ENCODE measurements at regions not wholly inside any gene's neighbourhood (a gene's known extent, or its start where the extent isn't known, plus 50 kb on each side); places are given as distances from the start of the nearest gene placed in this dataset.

DNA sequence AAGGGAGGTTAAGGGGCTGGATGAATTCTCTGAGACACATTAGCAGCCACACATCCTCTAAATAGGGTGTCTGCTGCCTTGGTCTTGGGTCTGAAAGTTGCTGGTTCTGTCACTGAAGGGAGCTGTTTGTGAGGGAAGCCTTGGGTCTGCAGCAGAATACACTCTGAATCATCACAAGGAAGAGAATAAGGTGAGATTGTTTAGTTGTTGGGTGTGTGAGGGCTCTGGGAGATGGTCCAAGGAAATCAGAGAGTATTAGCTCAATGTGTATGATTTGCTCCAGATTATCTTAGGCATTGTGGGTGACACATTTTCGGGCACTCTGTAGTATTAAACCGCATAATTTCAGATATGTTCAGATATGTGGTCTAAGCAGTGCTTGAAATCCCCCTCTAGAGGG lies 548.5 kb downstream of the SLC4A3 start:
- no peak for DNase-seq

GRCh38 chr2:220178991-220179695 lies 551.7 kb downstream of the SLC4A3 start:
- DNase-seq, result peak; percentile 53

DNA sequence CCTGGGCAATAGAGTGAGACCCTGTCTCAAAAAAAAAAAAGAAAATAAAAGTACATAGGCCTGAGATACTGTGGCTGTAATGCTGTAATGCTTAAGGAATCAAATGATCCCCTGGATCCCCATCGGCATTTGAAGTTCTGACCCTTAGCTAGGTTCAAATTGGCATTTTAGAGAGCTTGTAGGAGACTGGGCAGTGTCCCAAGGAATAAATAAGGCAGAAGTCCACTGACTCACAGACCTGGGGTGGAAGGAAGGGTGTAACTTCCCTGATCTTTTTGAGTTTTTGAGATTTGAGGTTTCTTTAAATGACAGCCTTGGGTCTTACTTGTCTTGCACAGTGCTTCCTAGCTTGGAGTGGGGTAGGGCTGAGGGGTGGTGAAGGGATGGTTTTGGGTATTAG lies 553.7 kb downstream of the SLC4A3 start:
- DNase-seq, result no peak

- no peak for DNase-seq
These were observed 555.4 kb downstream of the SLC4A3 start for GRCh38 chr2:220182790-220183189.

GRCh38 chr2:220185766-220186305 lies 558.4 kb downstream of the SLC4A3 start:
- no peak for DNase-seq

- no peak for DNase-seq
These were observed 560.6 kb downstream of the SLC4A3 start for GRCh38 chr2:220188031-220188430.

DNA sequence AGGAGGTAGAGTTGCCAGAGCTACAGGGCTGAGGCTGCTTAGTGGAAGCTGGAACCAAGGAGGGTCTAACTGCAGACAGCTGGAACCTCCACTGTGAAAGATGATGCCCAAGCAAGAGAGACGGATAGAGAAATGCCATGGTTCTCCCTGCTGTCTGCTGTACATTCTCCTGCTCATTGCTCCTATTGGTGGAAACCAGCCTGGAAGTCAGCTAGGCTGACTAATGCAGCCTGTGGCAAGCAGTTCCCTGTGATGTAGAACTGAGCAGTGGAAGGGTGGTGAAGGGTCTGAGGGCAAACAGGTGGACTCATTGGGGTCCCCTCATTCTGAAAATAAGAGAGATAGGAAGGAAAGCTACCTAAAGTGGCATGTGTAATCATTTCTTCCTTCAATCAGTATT lies 563.6 kb downstream of the SLC4A3 start:
- no peak for DNase-seq

DNA sequence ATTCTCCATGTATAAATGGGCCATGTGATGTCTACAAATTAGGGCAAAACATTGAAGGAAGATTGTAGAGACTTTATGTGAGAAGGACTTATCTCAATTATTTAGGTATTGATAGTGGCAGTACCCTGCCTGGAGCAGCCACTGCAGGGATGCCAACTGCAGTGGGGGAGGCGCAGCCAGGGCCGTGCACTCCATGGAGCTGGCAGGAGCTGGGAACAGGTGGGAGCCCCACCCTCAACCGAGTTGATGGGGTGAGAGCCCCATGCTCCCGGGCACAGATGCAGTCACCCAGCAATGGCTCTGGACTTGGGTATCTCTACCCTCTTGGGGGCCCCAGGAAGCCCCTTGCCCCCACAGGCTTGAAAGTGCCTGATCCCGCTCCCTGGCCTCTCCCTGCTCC lies 564.3 kb downstream of the SLC4A3 start:
- no peak for DNase-seq

GRCh38 chr2:220192994-220193753 lies 565.7 kb downstream of the SLC4A3 start:
- no peak for DNase-seq

DNA sequence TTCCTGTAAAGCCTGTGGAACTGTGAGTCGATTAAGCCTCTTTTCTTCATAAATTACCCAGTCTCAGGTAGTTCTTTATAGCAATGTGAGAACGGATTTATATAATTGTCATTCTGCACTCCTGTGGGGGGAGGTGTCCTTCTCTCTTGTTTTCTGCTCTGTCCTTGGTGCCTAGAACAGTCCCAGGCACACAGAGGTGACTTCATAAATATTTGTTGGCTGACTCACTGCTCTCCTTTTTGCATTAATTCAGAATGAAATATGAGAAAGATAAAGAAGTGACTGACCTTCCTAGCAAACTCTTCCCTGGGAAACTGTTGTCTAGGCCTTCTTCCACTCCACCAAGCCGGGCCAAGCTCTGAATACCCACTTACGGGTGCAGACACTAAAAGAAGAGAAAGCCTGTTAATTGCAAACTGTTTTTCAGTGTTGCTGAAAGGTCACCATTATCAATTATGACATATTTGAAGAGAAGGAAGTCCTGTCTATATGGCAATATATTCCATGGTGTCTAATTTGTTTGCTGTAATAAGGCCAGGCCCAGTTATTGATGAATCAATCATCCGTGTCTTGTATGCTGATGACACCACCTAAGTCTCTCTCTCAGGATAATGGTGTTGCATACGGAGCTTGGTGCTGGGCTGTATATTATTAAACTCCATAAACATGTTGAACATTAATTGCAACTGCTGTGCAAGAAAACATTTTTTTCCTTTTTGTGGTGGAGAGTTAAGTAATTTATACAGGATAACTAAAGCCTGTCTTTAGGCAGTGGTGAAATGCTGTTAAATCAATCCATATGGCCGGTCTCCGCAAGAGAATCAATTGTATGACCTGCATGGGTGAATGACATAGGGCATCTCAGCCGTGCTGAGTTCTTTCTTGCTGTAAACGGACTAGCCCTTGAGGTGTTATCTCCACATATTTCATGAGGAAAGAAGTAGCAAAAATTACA lies 567.5 kb downstream of the SLC4A3 start:
- no peak for DNase-seq

GRCh38 chr2:220198896-220199295 lies 571.5 kb downstream of the SLC4A3 start:
- DNase-seq, result peak; percentile 61

GRCh38 chr2:220202066-220202465 lies 574.6 kb downstream of the SLC4A3 start:
- DNase-seq, result no peak

DNA sequence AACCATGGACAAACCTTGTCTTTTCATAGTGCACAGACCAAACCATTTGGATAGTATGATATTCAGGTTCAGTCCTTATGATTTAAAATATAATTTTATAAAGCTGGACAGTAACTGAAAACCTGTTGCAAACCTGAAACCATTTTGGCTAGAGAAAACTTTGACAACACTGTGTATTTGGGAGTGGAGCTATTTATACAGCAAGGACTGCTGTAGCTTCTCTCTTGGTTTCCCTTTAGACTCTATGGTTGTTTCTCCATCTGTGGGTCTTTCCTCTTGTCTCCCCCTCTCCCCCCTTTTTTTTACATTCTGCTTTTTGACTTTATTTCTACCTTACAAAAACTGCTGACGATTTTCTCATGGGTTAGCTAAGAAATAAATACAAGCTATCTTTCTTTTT lies 581.7 kb downstream of the SLC4A3 start:
- no peak for DNase-seq

- DNase-seq, result no peak
These were observed 582.3 kb downstream of the SLC4A3 start for GRCh38 chr2:220209751-220210150.

GRCh38 chr2:220212296-220213080 lies 585.1 kb downstream of the SLC4A3 start:
- DNase-seq, result no peak

- peak; percentile 86 for DNase-seq
These were observed 588.4 kb downstream of the SLC4A3 start for GRCh38 chr2:220215785-220216184.

DNA sequence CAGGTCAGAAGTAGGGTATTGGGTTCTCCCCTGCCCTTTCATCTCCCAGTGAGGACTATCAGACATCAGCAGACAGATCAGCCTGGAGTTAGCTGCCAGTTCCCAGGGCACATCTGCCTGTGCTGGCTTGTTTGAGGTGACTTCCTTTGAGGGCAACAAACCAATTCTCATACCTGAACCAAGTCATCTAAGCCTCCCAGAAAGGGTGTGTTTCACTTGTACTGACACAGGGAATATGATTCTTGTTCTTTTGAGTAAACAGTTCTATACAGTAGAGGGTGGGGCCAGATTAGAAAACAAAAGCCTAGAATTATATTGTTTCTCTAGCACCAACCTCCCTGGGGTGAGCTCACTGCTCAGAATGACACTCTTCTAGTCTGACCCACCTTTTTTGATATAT lies 591.9 kb downstream of the SLC4A3 start:
- DNase-seq, result peak; percentile 37

DNA sequence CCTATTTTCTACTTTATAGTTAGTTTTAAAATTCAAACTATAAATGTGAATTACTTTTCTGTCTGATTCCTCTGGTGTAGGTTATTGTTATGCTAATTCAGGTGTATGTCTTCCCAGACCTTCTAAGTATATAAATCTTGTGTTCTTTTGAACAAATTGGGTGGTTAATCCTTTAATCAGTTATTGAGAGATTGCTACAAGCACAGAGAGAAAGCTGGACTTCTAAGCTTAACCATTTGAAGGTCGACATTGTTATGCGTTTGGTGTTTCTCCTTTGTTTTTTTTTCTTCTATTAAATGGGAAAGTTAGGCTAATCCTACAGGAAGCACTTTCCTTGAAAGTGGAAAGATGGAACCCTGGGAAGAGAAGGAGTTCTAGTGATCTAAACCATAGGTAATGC lies 592.6 kb downstream of the SLC4A3 start:
- no peak for DNase-seq

GRCh38 chr2:220221992-220222391 lies 594.6 kb downstream of the SLC4A3 start:
- DNase-seq, result peak; percentile 67

GRCh38 chr2:220224691-220225543 lies 597.5 kb downstream of the SLC4A3 start:
- peak; percentile 71 for DNase-seq

GRCh38 chr2:220226076-220226475 lies 598.6 kb downstream of the SLC4A3 start:
- DNase-seq, result no peak
